ENCODE measurements at regions not wholly inside any gene's neighbourhood (a gene's known extent, or its start where the extent isn't known, plus 50 kb on each side); places are given as distances from the start of the nearest gene placed in this dataset.

GRCh38 chr9:85453850-85454249 is 287.9 kb downstream of the AGTPBP1 start:
- Histone ChIP-seq H2AFZ (ENCODE audit: low read length) (no peak overlapping the region), H3F3A (ENCODE audit: low read length, unreplicated experiment) (no peaks in the 10 kb centered on the region), H3K27me3 (ENCODE audit: low read length) (no peaks in the 10 kb centered on the region), H3K27ac (ENCODE audit: low read length) (no peak overlapping the region), H3K9me2 (replicated peaks; ENCODE audit: low read length) (no peaks in the 10 kb centered on the region), H3K79me2 (ENCODE audit: low read length) (no peaks in the 10 kb centered on the region), H3K4me2 (ENCODE audit: low read length) (no peak overlapping the region), H4K20me1 (ENCODE audit: low read length) (no peaks in the 10 kb centered on the region), H3K36me3 (ENCODE audit: low read depth, low read length) (no peaks in the 10 kb centered on the region), H3K9ac (ENCODE audit: low read length) (no peak overlapping the region), H3K4me1 (ENCODE audit: insufficient read depth, low read length) (no peaks in the 10 kb centered on the region), H3K4me3 (ENCODE audit: low read length) (no peak overlapping the region), H3K9me3 (ENCODE audit: low read length) (no peaks in the 10 kb centered on the region)
- ChIA-PET CTCF (no interaction called here), POLR2A (ENCODE audit: unreplicated experiment) (no interaction called here)
- ATAC-seq (no peak), DNase-seq (no peak)
- no TSS peak for BruUV-seq (replicated peaks)
- intact Hi-C loops (cut with micrococcal nuclease): no loop called here
- TF ChIP-seq EZH2 (IDR thresholded peaks at IDR 0.05; ENCODE audit: low read length, unreplicated experiment) (no peak), EZH2phosphoT487 (IDR thresholded peaks at IDR 0.05; ENCODE audit: borderline replicate concordance, low read length) (no peak)
- TF ChIP-seq, protein P1, sequence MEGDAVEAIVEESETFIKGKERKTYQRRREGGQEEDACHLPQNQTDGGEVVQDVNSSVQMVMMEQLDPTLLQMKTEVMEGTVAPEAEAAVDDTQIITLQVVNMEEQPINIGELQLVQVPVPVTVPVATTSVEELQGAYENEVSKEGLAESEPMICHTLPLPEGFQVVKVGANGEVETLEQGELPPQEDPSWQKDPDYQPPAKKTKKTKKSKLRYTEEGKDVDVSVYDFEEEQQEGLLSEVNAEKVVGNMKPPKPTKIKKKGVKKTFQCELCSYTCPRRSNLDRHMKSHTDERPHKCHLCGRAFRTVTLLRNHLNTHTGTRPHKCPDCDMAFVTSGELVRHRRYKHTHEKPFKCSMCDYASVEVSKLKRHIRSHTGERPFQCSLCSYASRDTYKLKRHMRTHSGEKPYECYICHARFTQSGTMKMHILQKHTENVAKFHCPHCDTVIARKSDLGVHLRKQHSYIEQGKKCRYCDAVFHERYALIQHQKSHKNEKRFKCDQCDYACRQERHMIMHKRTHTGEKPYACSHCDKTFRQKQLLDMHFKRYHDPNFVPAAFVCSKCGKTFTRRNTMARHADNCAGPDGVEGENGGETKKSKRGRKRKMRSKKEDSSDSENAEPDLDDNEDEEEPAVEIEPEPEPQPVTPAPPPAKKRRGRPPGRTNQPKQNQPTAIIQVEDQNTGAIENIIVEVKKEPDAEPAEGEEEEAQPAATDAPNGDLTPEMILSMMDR (conservative IDR thresholded peaks at IDR 0.05; ENCODE audit: low read depth, low read length): no peak

DNA sequence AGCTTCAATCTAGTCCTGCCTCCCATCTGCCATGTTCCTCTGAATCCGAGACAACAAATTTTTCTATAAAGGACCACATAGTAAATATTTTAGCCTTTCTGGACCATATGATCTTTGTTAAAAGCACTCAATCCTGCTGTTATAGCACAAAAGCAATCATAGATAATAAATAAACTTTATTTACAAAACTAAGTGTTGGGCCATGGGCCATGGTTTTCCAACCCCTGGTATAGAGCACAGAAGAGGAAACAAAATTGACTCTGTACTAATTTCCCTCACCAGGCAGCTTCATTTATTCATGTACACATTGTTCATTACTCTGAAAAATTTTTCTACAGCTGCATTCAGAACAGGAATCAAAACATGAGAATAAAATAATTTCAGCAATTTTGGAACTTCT is 288.9 kb downstream of the AGTPBP1 start:
- Histone ChIP-seq H3K4me2 (ENCODE audit: low read length) (no peak overlapping the region), H3K4me3 (ENCODE audit: low read length) (no peak overlapping the region), H3K4me1 (ENCODE audit: insufficient read depth, low read length) (no peaks in the 10 kb centered on the region), H3F3A (ENCODE audit: low read length, unreplicated experiment) (no peaks in the 10 kb centered on the region), H4K20me1 (ENCODE audit: low read length) (no peaks in the 10 kb centered on the region), H3K9ac (ENCODE audit: low read length) (no peak overlapping the region), H3K9me2 (replicated peaks; ENCODE audit: low read length) (no peaks in the 10 kb centered on the region), H3K27me3 (ENCODE audit: low read length) (no peaks in the 10 kb centered on the region), H2AFZ (ENCODE audit: low read length) (no peak overlapping the region), H3K36me3 (ENCODE audit: low read depth, low read length) (no peaks in the 10 kb centered on the region), H3K27ac (ENCODE audit: low read length) (no peak overlapping the region), H3K9me3 (ENCODE audit: low read length) (no peaks in the 10 kb centered on the region), H3K79me2 (ENCODE audit: low read length) (no peaks in the 10 kb centered on the region)
- no TSS peak for BruUV-seq (replicated peaks)
- CTCF ChIA-PET: no interaction called here
- TF ChIP-seq EZH2 (IDR thresholded peaks at IDR 0.05; ENCODE audit: low read length, unreplicated experiment) (no peak), EZH2phosphoT487 (IDR thresholded peaks at IDR 0.05; ENCODE audit: borderline replicate concordance, low read length) (no peak)
- TF ChIP-seq, protein P1 (conservative IDR thresholded peaks at IDR 0.05; ENCODE audit: low read depth, low read length): no peak
- no peak for DNase-seq
- intact Hi-C loops (cut with micrococcal nuclease): no loop called here
- no peak for ATAC-seq
- POLR2A ChIA-PET (ENCODE audit: unreplicated experiment): no interaction called here

GRCh38 chr9:85451680-85452079 is 290.1 kb downstream of the AGTPBP1 start:
- no peak overlapping the region for H3K9ac ChIP-seq (ENCODE audit: low read length)
- no peaks in the 10 kb centered on the region for H4K20me1 ChIP-seq (ENCODE audit: low read length)
- no peaks in the 10 kb centered on the region for H3K79me2 ChIP-seq (ENCODE audit: low read length)
- no peak for ATAC-seq
- H3K4me2 ChIP-seq (ENCODE audit: low read length): no peak overlapping the region
- no peaks in the 10 kb centered on the region for H3K4me1 ChIP-seq (ENCODE audit: insufficient read depth, low read length)
- no peak overlapping the region for H3K4me3 ChIP-seq (ENCODE audit: low read length)
- H3K27me3 ChIP-seq (ENCODE audit: low read length): no peaks in the 10 kb centered on the region
- ChIA-PET POLR2A (ENCODE audit: unreplicated experiment) (no interaction called here), CTCF (no interaction called here)
- TF ChIP-seq, protein P1 (conservative IDR thresholded peaks at IDR 0.05; ENCODE audit: low read depth, low read length): no peak
- TF ChIP-seq EZH2phosphoT487 (IDR thresholded peaks at IDR 0.05; ENCODE audit: borderline replicate concordance, low read length) (no peak), EZH2 (IDR thresholded peaks at IDR 0.05; ENCODE audit: low read length, unreplicated experiment) (no peak)
- H3K9me3 ChIP-seq (ENCODE audit: low read length): no peaks in the 10 kb centered on the region
- H3K27ac ChIP-seq (ENCODE audit: low read length): no peak overlapping the region
- no peaks in the 10 kb centered on the region for H3K9me2 ChIP-seq (replicated peaks; ENCODE audit: low read length)
- intact Hi-C loops (cut with micrococcal nuclease): no loop called here
- no TSS peak for BruUV-seq (replicated peaks)
- no peaks in the 10 kb centered on the region for H3K36me3 ChIP-seq (ENCODE audit: low read depth, low read length)
- H2AFZ ChIP-seq (ENCODE audit: low read length): no peak overlapping the region
- no peak for DNase-seq
- no peaks in the 10 kb centered on the region for H3F3A ChIP-seq (ENCODE audit: low read length, unreplicated experiment)

Measured in PC-3 (cell line).